Fibroblast of pulmonary artery (primary cell): ENCODE measurements at regions not wholly inside any gene's neighbourhood (a gene's known extent, or its start where the extent isn't known, plus 50 kb on each side); places are given as distances from the start of the nearest gene placed in this dataset.

Experiments used
- DNase-seq: peaks from one replicate; pipeline ENCODE4 v3.0.0-alpha.2; 2010; ENCODE audit warnings: low read depth
- H3K4me3 ChIP-seq: replicated peaks from 2 replicates; pipeline ENCODE4 v1.5.1; 2011; ENCODE audit warnings: low read depth, mild to moderate bottlenecking, control low read depth, low read length, moderate library complexity
- CTCF ChIP-seq: IDR thresholded peaks from 2 replicates; pipeline ENCODE4 v1.5.1; 2011; ENCODE audit warnings: mild to moderate bottlenecking, control low read depth, low read length, inconsistent platforms; ENCODE audit errors: missing control alignments

GRCh38 chr11:57071829-57072228, 83.1 kb downstream of the OR5AK2 start:
- H3K4me3 ChIP-seq: no peak overlapping the region
- peak; percentile 77 for DNase-seq
- no peak for TF ChIP-seq CTCF

DNA sequence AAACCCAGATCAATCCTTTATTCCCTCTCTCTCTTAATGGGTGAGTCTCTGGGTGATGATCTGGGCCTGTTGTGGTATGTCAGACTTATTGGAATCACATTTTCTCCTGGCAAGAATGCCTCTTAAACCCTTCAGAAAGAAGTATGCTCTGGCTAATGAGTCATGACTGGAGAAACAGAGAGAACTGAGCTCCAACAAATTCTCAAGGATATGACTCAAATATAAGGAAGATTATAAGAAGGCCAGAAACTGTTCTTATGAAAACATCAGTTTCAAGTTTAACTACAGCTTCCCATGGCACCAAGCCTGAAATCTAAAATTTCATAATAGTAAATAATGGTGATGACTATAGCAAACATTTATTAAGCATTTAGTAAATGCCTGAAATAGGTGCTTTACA, 83.9 kb downstream of the OR5AK2 start:
- no peak overlapping the region for H3K4me3 ChIP-seq
- TF ChIP-seq CTCF: no peak
- DNase-seq: peak; percentile 98

GRCh38 chr11:57073128-57073527, 84.4 kb downstream of the OR5AK2 start:
- H3K4me3 ChIP-seq: no peak overlapping the region
- no peak for TF ChIP-seq CTCF
- peak; percentile 31 for DNase-seq

DNA sequence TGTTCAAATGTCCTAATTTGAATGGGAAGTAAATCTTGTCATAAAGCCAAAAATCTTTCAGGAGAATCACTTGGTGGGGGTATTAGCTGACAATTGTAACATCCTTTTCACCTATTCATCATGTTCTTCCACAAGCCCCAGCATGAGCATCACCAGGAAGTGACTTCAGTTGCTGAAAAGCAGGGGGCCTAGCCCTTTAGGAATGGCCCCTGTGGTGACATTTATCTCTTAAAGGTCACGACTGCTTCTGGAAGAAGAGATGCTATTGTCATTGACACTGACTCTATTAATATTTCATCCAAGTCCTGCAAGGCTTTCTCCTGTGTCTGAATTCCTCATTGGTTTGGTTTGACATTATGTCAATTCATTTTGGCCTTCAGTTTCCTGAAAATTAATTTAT, 92.6 kb downstream of the OR5AK2 start:
- DNase-seq: no peak
- TF ChIP-seq CTCF: no peak
- no peak overlapping the region for H3K4me3 ChIP-seq

DNA sequence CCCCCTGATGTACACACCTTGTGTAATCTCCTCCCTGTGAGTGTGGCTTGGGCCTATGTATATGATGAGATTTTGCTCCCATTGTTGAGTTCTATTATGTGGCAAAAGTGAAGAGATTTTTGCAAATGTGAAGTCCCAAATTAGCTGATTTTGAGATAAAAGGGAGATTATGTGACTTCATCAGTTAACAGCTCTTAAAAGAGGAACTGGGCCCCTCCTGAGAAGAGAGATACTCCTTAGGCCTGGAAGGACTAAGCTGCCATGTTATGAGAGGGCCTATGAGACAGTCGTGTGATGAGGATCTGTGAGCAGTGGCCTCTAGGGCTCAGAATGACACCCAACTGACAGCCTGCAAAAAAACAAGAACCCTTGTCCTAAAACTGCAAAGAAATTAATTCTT, 93.4 kb downstream of the OR5AK2 start:
- no peak overlapping the region for H3K4me3 ChIP-seq
- no peak for TF ChIP-seq CTCF
- no peak for DNase-seq

DNA sequence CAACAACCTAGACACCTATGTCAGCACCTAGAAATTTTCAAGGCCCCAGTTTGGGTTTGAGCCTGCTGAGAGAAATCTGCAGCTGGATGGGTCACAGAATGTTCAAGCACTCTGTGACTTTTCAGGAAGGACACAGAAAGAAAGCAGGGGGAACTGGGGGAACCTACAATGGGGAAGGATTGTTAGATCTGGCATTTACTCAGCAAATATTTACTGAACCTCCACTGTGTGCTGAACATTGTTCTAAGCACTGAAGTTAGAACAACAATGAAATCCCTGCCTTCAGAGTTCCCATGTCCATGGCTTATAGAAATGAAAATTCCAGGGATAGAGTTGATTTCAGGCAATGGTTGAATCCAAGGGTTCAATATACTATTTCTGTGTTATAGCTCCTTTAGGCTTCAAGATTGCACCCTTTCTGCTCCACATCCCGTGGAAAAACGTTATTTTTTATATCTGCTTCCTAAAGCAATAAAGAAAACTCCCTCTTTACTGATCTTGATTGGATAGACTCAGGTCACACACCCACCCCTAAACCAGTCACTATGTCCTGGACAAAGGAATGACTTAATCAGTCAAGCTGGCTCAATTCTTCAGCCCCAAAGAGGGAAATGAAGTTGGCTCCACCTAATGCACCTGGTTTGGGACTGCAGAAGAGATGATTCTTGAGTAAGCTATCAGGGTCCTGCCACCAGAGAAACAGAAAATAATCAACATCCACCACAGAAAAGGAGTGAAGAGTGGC, 95.1 kb downstream of the OR5AK2 start:
- no peak for DNase-seq
- H3K4me3 ChIP-seq: no peak overlapping the region
- TF ChIP-seq CTCF: no peak

DNA sequence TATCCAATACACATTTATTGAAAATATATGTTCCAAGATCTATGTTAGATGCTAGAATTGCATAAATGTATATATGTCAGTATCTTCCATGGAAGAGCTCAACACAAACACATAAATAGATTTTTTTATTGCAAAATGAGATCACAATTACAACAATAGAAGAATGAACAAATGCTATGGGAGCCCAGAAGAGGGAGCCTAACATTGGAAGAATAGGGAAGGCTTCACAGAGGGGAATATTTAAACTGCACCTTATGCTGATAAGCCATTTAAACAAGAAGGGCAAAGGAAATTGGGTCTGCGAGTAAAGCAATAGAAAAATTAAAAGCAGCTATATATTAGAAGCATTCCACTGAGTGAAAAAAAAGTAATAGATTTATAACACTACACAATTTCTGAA, 96.1 kb upstream of the LRRC55 start:
- no peak overlapping the region for H3K4me3 ChIP-seq
- peak; percentile 16 for DNase-seq
- TF ChIP-seq CTCF: peak; percentile 26
